Myocyte (in vitro differentiated cells): ENCODE measurements at regions not wholly inside any gene's neighbourhood (a gene's known extent, or its start where the extent isn't known, plus 50 kb on each side); places are given as distances from the start of the nearest gene placed in this dataset. TPM values are rescaled to one million over a fixed set of nuclear protein-coding genes. Genes with fewer than 3 reads are reported as not detected.

ENCODE experiments used
- DNase-seq: peaks from one replicate; pipeline ENCODE4 v3.0.0-alpha.2; 2012; ENCODE audit warnings: low read depth
- microRNA counts: library from miRNA; unstranded; fragments of <30 nt; microRNA quantifications from one replicate; lab custom pipeline; 2016
- microRNA-seq: library from miRNA; unstranded; fragments of <30 nt; microRNA quantifications from one replicate; pipeline ENCODE4, GENCODE V29; 2016

GRCh38 chr18:37624318-37624717 lies 58.7 kb upstream of the CELF4 start:
- no peak for DNase-seq

- no peak for DNase-seq
These were observed 54.4 kb upstream of the CELF4 start for GRCh38 chr18:37619964-37620363.

GRCh38 chr18:37617623-37618022 lies 52.0 kb upstream of the CELF4 start:
- no peak for DNase-seq

MicroRNA genes in the stretch of these regions (microRNA counts, 767-probe panel; counts per million panel counts)
- microRNA hsa-miR-924 (lab: Ali Mortazavi, UCI), result not detected

Small RNAs in the stretch of these regions (microRNA-seq; reads per million reads assigned to microRNA genes)
- gene MIR4318 (not detected), gene MIR5583-1 (not detected), gene MIR5583-2 (not detected), gene MIR924 (not detected)
